NCI-H1105 treated with DMSO at 0.1 percent for 48 hours (cell line): ENCODE measurements at regions not wholly inside any gene's neighbourhood (a gene's known extent, or its start where the extent isn't known, plus 50 kb on each side); places are given as distances from the start of the nearest gene placed in this dataset.

ENCODE experiments used
- DNase-seq: peaks from one replicate; lab custom pipeline; 2025; lab: John Stamatoyannopoulos, UW

GRCh38 chr6:109920911-109921310, 57.2 kb upstream of the GPR6 start:
- DNase-seq, result no peak

- no peak for DNase-seq
Measured at GRCh38 chr6:109922851-109923250, 55.3 kb upstream of the GPR6 start.

- DNase-seq, result peak; percentile 74
Measured at GRCh38 chr6:109925075-109925474, 53.0 kb upstream of the GPR6 start.

- no peak for DNase-seq
Measured at GRCh38 chr6:109927052-109927451, 51.1 kb upstream of the GPR6 start.
